HG02885 (cell line): ENCODE measurements at regions not wholly inside any gene's neighbourhood (a gene's known extent, or its start where the extent isn't known, plus 50 kb on each side); places are given as distances from the start of the nearest gene placed in this dataset.
"Not testable (repeated sequence)": the region's sequence is repeated elsewhere in the genome, so short reads cannot be mapped to it uniquely, and the experiment has no call there.

Source experiments
- ATAC-seq: cut with Tn5 transposase; IDR thresholded peaks from one replicate; pipeline ENCODE4 v1.9.1; 2021; ENCODE audit warnings: mild to moderate bottlenecking; ENCODE audit not compliant: unreplicated experiment, poor library complexity

DNA sequence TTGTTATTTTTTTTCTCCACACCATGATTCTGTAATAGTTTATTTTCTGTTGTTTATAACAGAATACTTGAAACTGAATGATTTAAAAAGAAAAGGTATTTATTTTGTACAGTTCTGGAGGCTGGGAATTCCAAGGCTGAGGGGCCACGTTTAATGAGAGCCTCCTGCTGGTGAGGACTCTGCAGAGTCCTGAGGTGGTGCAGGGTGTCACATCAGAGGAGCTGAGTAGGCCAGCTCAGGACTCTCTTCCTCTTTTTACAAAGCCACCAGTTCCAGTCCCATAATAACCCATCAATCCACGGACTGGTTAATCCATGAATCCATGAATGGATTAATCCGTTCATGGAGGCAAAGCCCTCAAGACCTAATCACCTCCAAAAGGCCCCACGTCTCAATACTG is 71.6 kb downstream of the TFAP2A start:
- ATAC-seq: no peak

DNA sequence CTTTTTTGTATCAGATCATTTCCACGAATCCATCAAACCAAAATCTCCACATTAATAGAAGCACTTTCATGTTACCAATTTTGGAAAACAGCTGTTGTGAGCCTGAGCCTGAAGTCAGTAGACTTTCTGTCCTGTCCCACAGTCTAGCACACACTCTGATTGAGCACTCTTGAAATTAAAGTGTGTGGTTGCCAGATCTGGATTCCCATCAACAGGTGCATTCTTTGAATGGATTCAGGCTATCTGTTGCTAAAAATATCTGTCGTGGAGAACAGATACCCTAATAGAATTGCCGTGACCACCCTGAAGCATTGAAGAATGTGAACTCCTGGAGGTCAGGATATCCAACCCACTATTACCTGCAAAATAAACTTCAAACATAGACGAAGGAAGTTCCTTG is 73.3 kb downstream of the TFAP2A start:
- ATAC-seq: no peak

GRCh38 chr6:10338151-10338550 is 76.7 kb downstream of the TFAP2A start:
- no peak for ATAC-seq

- ATAC-seq: not testable (repeated sequence)
Measured at GRCh38 chr6:10337376-10337775, 77.5 kb downstream of the TFAP2A start.

- no peak for ATAC-seq
Measured at GRCh38 chr6:10332111-10332510, 82.8 kb downstream of the TFAP2A start.

GRCh38 chr6:10331334-10331968 is 83.4 kb downstream of the TFAP2A start:
- no peak for ATAC-seq

DNA sequence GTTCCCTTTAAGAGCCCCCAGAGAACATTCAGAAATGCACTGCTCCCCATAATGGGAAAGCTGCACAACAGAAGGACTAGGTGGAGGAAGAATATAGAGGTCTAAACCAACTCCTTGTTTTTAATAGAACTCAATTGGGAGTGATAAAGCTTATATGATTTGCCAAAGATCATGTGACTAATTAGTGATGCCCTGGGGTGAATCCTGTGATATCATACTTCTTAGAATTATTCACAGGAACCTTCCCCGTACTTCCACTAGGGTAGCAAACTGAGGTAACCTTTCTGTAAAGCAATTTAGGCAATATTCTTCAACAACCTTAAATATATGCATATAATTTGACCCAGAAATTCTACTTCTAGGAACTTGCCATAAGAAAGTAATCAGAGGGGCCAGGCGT is 84.4 kb downstream of the TFAP2A start:
- ATAC-seq: no peak

DNA sequence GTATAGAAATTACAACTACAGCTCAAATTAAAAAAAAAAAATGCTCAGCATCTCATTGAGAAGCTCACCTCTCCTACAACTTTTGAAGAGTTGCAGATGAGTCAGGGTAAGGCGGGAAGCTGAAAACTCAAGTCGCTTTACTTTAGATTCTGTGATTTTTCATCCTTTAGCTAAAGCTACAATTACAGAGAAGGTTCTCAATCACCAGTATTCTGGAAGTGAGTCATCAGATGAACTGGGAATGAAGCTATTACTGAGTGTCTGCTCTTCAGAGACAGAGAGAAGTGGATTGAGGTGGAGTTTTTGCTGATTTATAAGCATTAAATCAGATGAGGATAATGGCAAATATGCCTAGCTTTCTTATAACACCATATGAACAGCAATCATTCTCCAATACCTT is 91.9 kb downstream of the TFAP2A start:
- no peak for ATAC-seq

GRCh38 chr6:10320291-10320690 is 94.6 kb downstream of the TFAP2A start:
- ATAC-seq: no peak

DNA sequence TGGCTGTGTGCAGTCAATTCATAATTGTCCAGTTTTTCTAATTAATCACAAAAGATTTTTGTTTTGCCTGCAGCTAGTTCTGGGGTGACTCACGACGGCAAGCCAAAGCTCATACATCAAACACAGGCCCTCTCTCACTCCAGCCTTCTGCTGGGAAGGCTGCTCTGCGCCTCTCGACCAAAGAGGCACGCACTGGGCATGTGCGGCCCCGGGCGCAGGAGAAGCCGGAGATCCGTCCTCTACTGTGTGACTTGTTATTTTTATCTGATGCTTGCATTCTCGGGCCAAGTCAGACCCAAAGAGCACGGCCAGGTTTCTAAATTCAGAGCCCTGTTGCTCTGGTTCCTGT is 98.5 kb downstream of the TFAP2A start:
- no peak for ATAC-seq

- ATAC-seq: no peak
Measured at GRCh38 chr6:10315658-10316372, 99.1 kb downstream of the TFAP2A start.

DNA sequence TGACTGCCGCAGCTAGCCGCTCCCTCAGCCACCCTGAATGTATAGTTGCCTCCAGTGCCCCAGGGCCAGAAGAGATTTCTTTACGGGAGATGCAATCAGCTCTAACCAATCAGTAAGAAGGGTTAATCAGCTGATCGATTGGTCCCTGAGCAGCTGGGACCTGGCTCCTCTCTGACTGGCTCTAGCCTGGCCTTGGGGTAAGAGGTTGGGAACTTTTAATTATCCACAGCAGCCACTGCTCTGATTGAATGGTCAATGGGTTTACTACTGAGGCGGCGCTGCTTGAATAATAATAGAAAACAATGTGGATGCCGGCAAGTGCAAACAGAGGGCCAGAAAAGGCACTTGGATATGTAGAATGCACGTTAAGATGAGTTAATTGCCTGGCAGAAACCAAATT is 99.8 kb downstream of the TFAP2A start:
- ATAC-seq: no peak

DNA sequence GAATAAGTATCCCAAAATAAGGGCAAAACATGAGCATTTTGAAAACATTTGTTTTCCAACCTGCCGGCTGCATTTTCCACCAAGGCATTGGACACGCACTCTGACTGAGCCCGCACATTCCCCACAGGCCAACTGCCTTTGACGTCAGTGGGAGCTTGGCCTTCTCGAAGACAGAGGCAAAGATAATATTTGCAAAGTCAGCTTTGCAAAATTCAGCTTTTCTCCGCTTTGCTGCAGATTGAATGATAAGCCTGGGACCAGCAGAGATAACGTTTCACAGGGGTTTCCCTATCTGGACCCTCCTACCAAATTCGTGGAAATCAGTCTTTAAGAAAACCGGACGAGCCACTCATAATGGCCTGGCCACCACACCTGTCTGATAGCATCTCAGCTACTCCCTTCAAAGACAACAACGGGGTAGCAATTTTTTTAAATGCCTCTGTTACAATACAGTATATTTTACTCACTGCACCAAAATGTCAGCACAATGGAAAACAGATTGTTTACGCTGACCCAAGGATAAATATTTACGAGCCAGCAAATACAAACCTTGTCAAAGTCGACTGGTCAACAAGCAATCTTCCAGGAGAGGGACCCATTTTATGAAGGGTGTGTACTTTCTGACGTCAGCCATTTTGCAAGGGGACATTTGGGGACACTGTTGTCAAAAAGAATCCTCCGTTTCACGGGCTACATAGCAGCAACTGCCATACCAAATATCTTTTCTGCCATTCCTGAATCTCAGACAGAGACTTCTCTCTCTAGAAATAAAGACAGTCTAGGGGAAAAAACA is 100.5 kb downstream of the TFAP2A start:
- ATAC-seq: no peak

- no peak for ATAC-seq
Measured at GRCh38 chr6:10313799-10314162, 101.1 kb downstream of the TFAP2A start.

GRCh38 chr6:10312445-10312844 is 102.4 kb downstream of the TFAP2A start:
- ATAC-seq: no peak

DNA sequence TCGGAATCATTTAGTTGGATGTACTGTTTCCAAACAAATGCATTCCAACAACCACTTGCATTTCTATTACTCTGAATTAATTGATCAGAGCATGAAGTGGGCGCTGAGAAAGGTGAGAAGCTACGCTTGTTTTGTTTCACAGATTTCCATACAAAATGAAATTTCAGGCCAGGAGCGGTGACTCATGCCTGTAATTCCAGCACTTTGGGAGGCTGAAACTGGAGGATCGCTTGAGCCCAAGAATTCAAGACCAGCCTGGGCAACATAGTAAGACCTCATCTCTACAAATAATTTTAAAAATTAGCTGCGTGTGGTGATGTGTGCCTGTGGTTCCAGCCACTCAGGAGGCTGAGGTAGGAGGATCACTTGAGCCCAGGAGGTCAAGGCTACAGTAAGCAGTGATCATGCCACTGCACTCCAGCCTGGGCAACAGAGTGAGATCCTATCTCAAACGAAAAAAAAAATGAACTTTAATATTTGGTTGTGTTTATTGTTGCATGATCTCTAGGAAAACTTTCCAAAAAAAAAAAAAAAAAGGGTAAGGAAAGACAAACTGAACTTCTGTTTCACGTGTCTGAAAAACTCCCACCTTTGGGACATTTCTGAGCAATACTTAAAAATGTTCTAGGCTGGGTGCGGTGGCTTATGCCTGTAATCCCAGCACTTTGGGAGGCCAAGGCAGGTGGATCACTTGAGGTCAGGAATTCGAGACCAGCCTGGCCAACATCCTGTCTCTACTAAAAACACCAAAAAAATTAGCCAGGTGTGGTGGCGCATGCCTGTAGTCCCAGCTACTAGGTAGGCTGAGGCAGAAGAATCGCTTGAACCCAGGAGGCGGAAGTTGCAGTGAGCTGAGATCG is 103.1 kb downstream of the TFAP2A start:
- ATAC-seq: not testable (repeated sequence)

DNA sequence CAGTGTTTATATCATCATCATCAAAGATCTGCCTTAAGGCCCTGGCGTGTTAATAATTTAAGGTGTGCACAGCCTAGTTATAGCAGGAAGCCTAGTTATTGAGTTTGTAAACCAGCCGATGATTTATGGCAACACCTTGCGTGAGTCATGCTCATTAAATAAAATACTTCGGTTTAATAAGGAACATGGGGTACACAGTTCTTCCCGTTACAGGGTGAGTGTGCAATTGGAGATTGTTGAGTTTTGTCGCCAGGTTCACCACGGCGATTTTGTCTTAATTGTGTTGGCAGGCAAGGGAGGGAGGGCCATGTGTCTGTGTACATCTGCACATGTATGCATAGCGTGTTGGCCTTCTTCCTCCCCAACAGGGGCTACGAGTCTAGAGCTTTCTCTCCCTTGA is 104.0 kb downstream of the TFAP2A start:
- no peak for ATAC-seq

DNA sequence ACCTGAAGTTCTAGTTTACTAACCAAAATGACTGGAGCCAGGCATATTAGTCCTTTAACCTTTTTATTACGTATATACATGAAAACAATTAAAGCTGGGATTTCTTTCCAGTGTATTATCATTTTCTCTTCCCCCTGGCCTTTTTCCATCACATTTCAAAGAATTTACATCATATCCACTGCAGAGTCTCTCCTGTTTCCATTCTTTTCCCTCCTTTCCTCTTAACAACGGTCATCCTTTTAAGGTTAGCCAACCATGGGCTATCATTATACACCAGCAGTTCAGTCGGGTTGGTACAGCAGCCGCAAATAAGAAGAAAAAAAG is 104.6 kb downstream of the TFAP2A start:
- no peak for ATAC-seq

DNA sequence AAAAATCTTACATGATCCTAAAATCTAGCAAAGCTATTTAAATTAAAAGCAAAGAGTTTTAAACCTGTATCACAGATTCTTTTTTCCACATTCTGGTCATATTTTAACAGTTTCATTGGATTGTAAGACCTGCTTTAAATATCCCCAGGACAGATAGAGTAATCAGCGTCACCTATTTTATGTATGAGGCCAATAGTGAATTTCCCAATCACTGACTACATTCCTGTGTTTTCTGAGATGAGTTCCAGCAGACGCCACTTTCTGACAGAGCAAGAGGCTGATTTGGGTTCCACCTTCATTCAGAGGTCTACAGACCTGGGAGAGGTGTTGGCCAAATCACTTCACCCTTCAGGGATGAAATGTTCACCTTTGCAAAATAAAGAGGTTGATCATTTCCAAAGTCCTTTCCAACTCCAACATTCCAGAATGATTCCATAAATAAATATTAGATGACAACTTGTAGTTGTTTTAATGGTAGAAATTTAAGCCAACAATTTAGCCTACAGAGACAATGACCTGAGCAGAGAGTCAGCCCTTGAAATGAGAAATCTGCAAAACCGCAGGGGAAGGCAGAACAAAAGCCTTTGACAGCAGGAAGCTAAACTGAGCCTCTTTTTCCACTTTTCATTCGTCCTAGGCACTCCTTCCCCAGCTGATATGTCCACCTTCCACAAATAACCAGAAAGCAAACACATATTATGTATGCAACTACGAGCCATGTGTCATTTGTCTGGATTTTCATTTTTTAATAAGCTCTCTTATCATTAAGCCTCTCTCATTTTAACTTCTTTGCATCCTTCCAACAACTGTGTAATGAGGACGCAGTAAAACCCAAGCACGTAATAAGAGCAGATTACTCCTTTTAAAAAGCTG is 105.2 kb downstream of the TFAP2A start:
- ATAC-seq: no peak

DNA sequence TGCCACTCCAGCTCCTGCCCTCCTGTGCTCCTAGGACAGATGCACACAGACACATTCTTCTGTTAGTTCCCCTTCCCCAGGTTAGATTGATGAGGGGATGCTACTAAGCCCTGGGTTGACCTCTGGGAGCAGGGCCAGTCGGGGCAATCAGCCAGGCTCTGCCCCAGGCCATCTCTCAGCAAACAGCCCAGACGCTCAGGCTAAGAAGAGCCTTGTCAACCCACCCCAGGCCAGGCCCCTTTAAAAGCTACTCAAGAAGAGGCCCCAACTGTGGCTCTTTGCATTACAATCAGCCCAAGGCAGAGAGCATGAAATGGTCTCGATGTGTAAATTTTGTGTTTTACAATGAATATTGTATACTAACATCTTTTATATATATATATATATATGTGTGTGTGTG is 107.4 kb downstream of the TFAP2A start:
- no peak for ATAC-seq
